SH-SY5Y (cell line): ENCODE measurements at regions not wholly inside any gene's neighbourhood (a gene's known extent, or its start where the extent isn't known, plus 50 kb on each side); places are given as distances from the start of the nearest gene placed in this dataset.

Experiments
- GATA2 ChIP-seq: IDR thresholded peaks from 2 replicates; pipeline ENCODE4 v1.6.1; 2011; ENCODE audit warnings: mild to moderate bottlenecking, low read depth, low read length
- GATA3 ChIP-seq: IDR thresholded peaks from 2 replicates; pipeline ENCODE4 v1.6.1; 2011; ENCODE audit warnings: low read depth, mild to moderate bottlenecking, low read length, moderate library complexity

DNA sequence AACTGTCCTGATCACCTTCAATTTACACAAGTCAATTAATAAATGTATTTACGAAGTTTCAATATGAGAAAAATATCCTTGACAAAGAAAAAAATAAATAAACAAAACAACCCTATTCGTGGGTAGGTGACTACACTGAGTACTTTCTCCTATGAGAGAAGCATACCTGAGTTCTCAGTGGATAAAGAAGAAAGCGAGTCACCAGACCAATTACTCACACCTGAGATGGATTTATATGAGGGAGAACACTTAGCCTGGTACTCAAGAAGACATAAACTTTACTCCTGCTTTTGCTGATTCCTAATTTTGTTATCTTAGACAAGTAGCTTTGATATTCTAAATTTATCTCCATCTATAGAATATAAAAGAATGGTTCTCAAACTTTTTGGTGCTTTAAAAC lies 735.2 kb upstream of the ANO3 start:
- TF ChIP-seq GATA2 = no peak
- TF ChIP-seq GATA3 = no peak
